ENCODE measurements at regions not wholly inside any gene's neighbourhood (a gene's known extent, or its start where the extent isn't known, plus 50 kb on each side); places are given as distances from the start of the nearest gene placed in this dataset.
A peak's percentile ranks its signal among the peaks of the same experiment; 100 is the strongest.

DNA sequence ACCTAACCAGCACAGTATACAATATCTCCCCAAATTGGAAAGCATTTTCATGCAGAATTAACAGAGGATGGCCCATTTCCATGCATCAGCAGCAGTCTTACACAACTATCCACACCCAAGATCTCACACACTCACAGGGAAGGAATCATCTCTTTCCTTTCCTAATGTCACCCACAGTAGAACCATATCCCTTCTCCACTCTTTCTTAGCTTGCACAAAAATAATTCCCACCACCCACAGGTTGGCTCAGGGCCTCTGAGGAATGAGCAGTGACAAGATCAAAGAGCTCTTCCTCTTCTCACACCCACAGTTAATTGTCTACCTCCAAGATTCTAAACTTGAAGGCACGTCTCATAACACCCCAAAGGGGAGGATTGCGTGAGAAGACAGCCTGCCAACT, 217.7 kb upstream of the VEGFC start (continued):
- TF ChIP-seq ARNT (IDR thresholded peaks at IDR 0.05) (no peak), ZNF414 (CRISPR knock-in tag; IDR thresholded peaks at IDR 0.05) (no peak), ZZZ3 (CRISPR knock-in tag; IDR thresholded peaks at IDR 0.05; ENCODE audit: borderline replicate concordance) (no peak), ZNF224 (CRISPR knock-in tag; IDR thresholded peaks at IDR 0.05) (no peak)
- TF ChIP-seq, protein P1, sequence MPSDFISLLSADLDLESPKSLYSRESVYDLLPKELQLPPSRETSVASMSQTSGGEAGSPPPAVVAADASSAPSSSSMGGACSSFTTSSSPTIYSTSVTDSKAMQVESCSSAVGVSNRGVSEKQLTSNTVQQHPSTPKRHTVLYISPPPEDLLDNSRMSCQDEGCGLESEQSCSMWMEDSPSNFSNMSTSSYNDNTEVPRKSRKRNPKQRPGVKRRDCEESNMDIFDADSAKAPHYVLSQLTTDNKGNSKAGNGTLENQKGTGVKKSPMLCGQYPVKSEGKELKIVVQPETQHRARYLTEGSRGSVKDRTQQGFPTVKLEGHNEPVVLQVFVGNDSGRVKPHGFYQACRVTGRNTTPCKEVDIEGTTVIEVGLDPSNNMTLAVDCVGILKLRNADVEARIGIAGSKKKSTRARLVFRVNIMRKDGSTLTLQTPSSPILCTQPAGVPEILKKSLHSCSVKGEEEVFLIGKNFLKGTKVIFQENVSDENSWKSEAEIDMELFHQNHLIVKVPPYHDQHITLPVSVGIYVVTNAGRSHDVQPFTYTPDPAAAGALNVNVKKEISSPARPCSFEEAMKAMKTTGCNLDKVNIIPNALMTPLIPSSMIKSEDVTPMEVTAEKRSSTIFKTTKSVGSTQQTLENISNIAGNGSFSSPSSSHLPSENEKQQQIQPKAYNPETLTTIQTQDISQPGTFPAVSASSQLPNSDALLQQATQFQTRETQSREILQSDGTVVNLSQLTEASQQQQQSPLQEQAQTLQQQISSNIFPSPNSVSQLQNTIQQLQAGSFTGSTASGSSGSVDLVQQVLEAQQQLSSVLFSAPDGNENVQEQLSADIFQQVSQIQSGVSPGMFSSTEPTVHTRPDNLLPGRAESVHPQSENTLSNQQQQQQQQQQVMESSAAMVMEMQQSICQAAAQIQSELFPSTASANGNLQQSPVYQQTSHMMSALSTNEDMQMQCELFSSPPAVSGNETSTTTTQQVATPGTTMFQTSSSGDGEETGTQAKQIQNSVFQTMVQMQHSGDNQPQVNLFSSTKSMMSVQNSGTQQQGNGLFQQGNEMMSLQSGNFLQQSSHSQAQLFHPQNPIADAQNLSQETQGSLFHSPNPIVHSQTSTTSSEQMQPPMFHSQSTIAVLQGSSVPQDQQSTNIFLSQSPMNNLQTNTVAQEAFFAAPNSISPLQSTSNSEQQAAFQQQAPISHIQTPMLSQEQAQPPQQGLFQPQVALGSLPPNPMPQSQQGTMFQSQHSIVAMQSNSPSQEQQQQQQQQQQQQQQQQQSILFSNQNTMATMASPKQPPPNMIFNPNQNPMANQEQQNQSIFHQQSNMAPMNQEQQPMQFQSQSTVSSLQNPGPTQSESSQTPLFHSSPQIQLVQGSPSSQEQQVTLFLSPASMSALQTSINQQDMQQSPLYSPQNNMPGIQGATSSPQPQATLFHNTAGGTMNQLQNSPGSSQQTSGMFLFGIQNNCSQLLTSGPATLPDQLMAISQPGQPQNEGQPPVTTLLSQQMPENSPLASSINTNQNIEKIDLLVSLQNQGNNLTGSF (CRISPR knock-in tag; IDR thresholded peaks at IDR 0.05) = no peak

GRCh38 chr4:177012918-177013545, 220.3 kb upstream of the VEGFC start:
- 0% methylated on average over 1 of the region's 1 CpG for WGBS (ENCODE audit: low lambda C conversion rate)
- TF ChIP-seq ZNF232 (CRISPR knock-in tag; IDR thresholded peaks at IDR 0.05; ENCODE audit: borderline replicate concordance) (no peak), ZNF160 (CRISPR knock-in tag; IDR thresholded peaks at IDR 0.05) (0 out of 2 replicates have a peak, but pooled peaks have one; percentile 48), ZXDC (CRISPR knock-in tag; IDR thresholded peaks at IDR 0.05) (no peak)

More at GRCh38 chr4:177012918-177013545, 220.3 kb upstream of the VEGFC start:
- H4K20me1 ChIP-seq (ENCODE audit: insufficient read depth, low read length) = no peaks in the 10 kb centered on the region
- ChIA-PET POLR2A (no interaction called here), CTCF (ENCODE audit: low intra/inter-chr PET ratio, low total read pairs) (no interaction called here)
- H3K27me3 ChIP-seq (ENCODE audit: control insufficient read depth in 1 of 2, insufficient read depth in 2 of 2, low read length in 2 of 2) = no peaks in the 10 kb centered on the region
- intact Hi-C loops (cut with micrococcal nuclease; ENCODE audit: unreplicated experiment) = no loop called here
- no peak overlapping the region for H3K4me3 ChIP-seq (replicated peaks in 1 of 3; ENCODE audit: insufficient read depth in 1 of 3, low read depth in 2 of 3, low read length in 3 of 3)
- FAIRE-seq (no peak), DNase-seq (ENCODE audit: low spot score) (no peak), ATAC-seq (no peak)
- H3K4me1 ChIP-seq (ENCODE audit: insufficient read depth, low read length) = no peaks in the 10 kb centered on the region
- peaks cover 19% of the 10 kb centered on the region for H3K9me3 ChIP-seq (ENCODE audit: low read length)
- no peak overlapping the region for H3K4me2 ChIP-seq (ENCODE audit: low read depth, low read length)
- in situ Hi-C loops (cut with HindIII; ENCODE audit: extremely low pct_ligation_motif_present, low pct_unique_long_range_greater_than_20kb) = no loop called here
- H3K9ac ChIP-seq (ENCODE audit: insufficient read depth, low read depth, low read length) = no peak overlapping the region
- H3K27ac ChIP-seq (ENCODE audit: extremely low read length, insufficient read depth, low read length) = no peak overlapping the region
- no TSS peak for BruUV-seq (replicated peaks)
- no peaks in the 10 kb centered on the region for H3K79me2 ChIP-seq (ENCODE audit: insufficient read depth, low read length)
- H2AFZ ChIP-seq (ENCODE audit: low read length) = no peak overlapping the region
- no peaks in the 10 kb centered on the region for H3K36me3 ChIP-seq (replicated peaks in 1 of 2; ENCODE audit: control insufficient read depth in 1 of 2, insufficient read depth in 2 of 2, low read length in 2 of 2)
